ENCODE measurements at regions not wholly inside any gene's neighbourhood (a gene's known extent, or its start where the extent isn't known, plus 50 kb on each side); places are given as distances from the start of the nearest gene placed in this dataset.

DNA sequence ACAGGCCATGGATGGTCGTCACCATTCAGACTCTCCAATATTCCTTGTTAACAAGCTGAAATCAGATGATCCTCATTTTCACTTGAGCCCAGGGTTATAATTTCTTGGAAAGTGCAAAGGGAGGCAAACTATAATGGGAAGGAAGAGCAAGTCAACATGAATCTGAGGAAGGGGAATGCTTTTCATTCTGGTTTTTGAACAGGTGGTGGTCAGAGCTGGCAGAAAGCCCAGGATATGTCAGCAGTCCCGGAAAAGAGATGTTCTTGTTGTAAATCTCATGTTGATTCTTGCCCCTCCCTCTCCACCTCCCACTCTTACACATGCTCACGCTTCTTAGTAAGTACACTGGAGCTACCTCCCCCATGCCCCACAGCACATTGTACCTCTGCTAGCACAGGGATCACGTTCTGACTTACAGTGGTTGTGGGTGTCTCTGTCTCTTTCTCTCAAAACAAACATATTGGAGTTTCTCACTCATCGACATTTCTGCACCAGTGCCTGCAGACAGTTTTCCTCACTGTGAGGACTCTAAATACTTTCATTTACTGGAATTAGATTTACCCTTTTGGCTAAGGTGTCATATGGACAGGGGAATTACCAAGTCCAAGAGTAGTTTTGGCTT lies 77.6 kb downstream of the XCL2 start:
- intact Hi-C loops (cut with micrococcal nuclease; ENCODE audit: unreplicated experiment) (no loop called here), in situ Hi-C loops (cut with HindIII; ENCODE audit: extremely low pct_ligation_motif_present, low pct_unique_long_range_greater_than_20kb) (no loop called here)
- Histone ChIP-seq H3K4me3 (replicated peaks in 1 of 3; ENCODE audit: insufficient read depth in 1 of 3, low read depth in 2 of 3, low read length in 3 of 3) (no peak overlapping the region), H3K4me1 (ENCODE audit: insufficient read depth, low read length) (peaks cover 56% of the 10 kb centered on the region), H3K79me2 (ENCODE audit: insufficient read depth, low read length) (no peaks in the 10 kb centered on the region), H3K27ac (ENCODE audit: extremely low read length, insufficient read depth, low read length) (peak overlapping the region; percentile 1), H3K9me3 (ENCODE audit: low read length) (peaks cover 6% of the 10 kb centered on the region), H3K4me2 (ENCODE audit: low read depth, low read length) (peak overlapping the region; percentile 3), H3K27me3 (ENCODE audit: control insufficient read depth in 1 of 2, insufficient read depth in 2 of 2, low read length in 2 of 2) (no peaks in the 10 kb centered on the region), H3K36me3 (replicated peaks in 1 of 2; ENCODE audit: control insufficient read depth in 1 of 2, insufficient read depth in 2 of 2, low read length in 2 of 2) (no peaks in the 10 kb centered on the region), H2AFZ (ENCODE audit: low read length) (no peak overlapping the region), H3K9ac (ENCODE audit: insufficient read depth, low read depth, low read length) (no peak overlapping the region), H4K20me1 (ENCODE audit: insufficient read depth, low read length) (no peaks in the 10 kb centered on the region)
- BruUV-seq (replicated peaks), result no TSS peak
- TF ChIP-seq NFIC (IDR thresholded peaks at IDR 0.05; ENCODE audit: low read length) (0 out of 2 replicates have a peak, but pooled peaks have one; percentile 21), BCL6 (CRISPR knock-in tag; IDR thresholded peaks at IDR 0.05) (peak; percentile 60), PRDM4 (CRISPR knock-in tag; IDR thresholded peaks at IDR 0.05; ENCODE audit: borderline replicate concordance) (no peak), ZSCAN9 (CRISPR knock-in tag; IDR thresholded peaks at IDR 0.05; ENCODE audit: borderline replicate concordance) (no peak), ESRRA (CRISPR knock-in tag; IDR thresholded peaks at IDR 0.05; ENCODE audit: low read depth) (no peak), ZNF350 (CRISPR knock-in tag; IDR thresholded peaks at IDR 0.05; ENCODE audit: borderline replicate concordance, low read depth) (no peak), ZNF414 (CRISPR knock-in tag; IDR thresholded peaks at IDR 0.05) (no peak), POGZ (CRISPR knock-in tag; IDR thresholded peaks at IDR 0.05) (peak; percentile 34; the same call in 1 of the 2 replicates), SP5 (CRISPR knock-in tag; IDR thresholded peaks at IDR 0.05; ENCODE audit: borderline replicate concordance, low read depth) (peak; percentile 23; the same call in 1 of the 2 replicates), TAF1 (CRISPR knock-in tag; IDR thresholded peaks at IDR 0.05) (no peak), ZNF567 (CRISPR knock-in tag; IDR thresholded peaks at IDR 0.05; ENCODE audit: borderline replicate concordance) (no peak), HDAC2 (CRISPR knock-in tag; IDR thresholded peaks at IDR 0.05) (no peak), SNAPC5 (CRISPR knock-in tag; IDR thresholded peaks at IDR 0.05; ENCODE audit: borderline replicate concordance) (no peak), PBX2 (CRISPR knock-in tag; IDR thresholded peaks at IDR 0.05) (no peak), ZMYM4 (CRISPR knock-in tag; IDR thresholded peaks at IDR 0.05) (peak; percentile 38; the same call in 1 of the 2 replicates), ZNF563 (CRISPR knock-in tag; IDR thresholded peaks at IDR 0.05) (no peak)
- DNase-seq (ENCODE audit: low spot score) (peak; percentile 36), ATAC-seq (no peak; the same call in 2 of the 3 replicates), FAIRE-seq (no peak)
- POLR2A ChIA-PET, result no interaction called here
- 57% methylated on average over 5 of the region's 5 CpGs for WGBS (ENCODE audit: low lambda C conversion rate)
- CTCF ChIA-PET (ENCODE audit: low intra/inter-chr PET ratio, low total read pairs), result no interaction called here
